Amniotic stem cell (primary cell): ENCODE measurements at regions not wholly inside any gene's neighbourhood (a gene's known extent, or its start where the extent isn't known, plus 50 kb on each side); places are given as distances from the start of the nearest gene placed in this dataset.
"Not testable (repeated sequence)": the region's sequence is repeated elsewhere in the genome, so short reads cannot be mapped to it uniquely, and the experiment has no call there.

Experiments
- DNase-seq: peaks from one replicate; lab custom pipeline; 2025; lab: John Stamatoyannopoulos, UW

- DNase-seq: no peak
Measured at GRCh38 chr11:105432241-105432995, 177.5 kb upstream of the GRIA4 start.

GRCh38 chr11:105429096-105429910 is 180.6 kb upstream of the GRIA4 start:
- DNase-seq: no peak

DNA sequence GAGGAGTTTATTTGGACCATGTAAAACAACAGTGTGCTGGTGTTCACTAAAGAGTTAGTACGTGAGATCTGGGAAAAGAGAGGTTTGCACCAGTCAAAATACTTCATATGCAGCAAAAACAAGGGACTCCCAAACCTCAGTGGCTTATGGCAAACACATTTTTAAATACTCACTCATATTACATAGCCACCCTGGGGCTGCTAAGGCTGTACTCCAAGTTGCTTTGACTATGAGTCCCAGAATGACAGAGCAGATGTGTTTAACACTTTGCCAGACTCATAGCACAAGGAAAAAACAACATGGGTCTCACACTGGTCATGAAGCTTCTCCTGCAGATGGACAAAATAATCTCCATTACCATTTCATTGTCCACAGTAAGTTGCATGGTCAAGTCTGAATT is 202.8 kb upstream of the GRIA4 start:
- no peak for DNase-seq

- DNase-seq: no peak
Measured at GRCh38 chr11:105401269-105401809, 208.5 kb upstream of the GRIA4 start.

DNA sequence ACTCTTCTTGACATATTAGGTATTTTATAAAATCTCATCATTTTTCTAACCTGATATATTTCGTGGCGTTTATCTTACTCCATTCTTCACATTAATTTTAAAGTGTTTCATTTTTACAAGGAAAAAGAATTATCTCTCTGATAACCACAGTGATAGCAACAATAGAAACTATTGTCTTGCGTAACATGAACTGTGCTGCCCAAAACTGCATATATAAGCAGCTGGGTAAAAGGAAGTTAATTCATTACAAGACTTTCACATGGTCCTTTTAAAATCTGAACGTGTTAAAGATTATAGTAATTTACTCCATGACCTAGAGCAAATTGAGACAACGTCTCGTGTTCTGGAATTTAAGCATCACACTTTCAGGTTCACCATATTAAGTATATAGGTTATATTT is 210.4 kb upstream of the GRIA4 start:
- DNase-seq: no peak

DNA sequence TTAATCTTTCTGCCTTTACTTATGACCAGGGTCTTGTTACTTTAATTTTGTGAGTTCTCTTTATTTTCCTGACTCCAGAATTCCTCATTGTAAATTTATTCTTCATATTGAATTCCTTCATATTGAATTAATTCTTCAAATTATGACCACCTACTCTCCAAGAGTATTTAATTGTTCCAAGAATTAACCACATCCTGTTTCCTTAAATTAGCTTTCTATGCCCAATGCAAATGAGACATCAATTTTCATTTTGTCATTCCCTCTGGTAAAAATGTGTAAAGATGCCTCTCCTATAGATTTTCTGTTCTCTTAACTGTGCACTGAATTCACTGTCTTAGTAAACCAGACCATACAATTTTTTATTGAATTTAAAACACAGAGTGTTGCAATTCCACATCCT is 211.2 kb upstream of the GRIA4 start:
- DNase-seq: no peak

DNA sequence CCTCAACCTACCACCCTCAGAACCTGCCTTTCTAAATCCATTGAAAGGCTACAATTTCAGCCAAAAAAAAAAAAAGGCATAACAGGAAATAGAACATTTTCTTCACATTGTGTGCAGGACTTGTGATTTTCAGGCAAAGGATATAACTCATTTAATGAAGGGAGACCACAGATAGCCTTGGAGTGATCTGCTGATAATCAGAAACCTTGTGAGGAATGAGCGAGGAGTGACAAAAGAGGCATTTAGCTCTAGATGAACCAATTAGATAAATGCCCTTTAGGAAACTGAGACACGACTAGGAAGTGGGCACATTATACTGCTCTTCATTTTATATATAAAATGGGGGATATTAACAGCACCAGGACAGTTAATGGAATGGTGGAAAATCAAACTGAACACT is 216.5 kb upstream of the GRIA4 start:
- no peak for DNase-seq

DNA sequence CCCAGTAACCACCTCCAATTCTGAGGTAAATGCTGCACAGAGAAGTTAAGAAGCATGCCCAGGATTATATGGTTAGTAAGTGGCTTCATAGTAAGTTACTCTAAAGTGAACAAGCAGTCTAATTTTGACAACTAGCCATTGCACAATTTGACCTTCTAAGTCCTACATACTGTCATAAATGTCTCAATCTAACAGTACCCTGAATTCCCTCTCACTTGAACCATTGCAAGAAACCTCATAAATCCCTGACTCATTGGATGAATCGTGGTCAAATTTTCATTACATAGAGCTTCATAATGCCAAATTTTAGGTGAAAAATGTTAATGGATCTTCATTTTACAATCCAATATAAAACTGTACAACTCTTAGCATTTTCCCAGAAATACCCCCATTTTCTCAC is 217.3 kb upstream of the GRIA4 start:
- no peak for DNase-seq

GRCh38 chr11:105389952-105390351 is 219.9 kb upstream of the GRIA4 start:
- no peak for DNase-seq

GRCh38 chr11:105388006-105388405 is 221.9 kb upstream of the GRIA4 start:
- no peak for DNase-seq

DNA sequence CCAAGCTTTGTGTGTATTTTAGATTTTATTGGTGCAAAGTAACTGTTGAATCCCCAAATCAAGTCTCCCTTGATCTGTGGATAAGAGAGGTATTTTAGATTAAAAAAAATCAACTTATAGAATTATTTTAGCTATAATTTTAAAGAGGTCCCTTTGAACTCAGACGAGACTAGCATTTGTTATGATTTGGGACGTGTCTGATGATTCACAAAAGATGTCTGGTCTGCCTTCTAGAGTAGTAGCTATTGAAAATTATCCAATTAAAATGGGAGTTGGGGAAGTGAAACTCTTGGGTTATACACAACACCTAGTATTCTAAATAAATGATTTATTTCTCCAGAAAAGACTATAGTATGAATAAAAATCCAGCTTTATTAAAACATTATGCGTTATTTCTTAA is 227.9 kb upstream of the GRIA4 start:
- DNase-seq: no peak

GRCh38 chr11:105377870-105378269 is 232.0 kb upstream of the GRIA4 start:
- no peak for DNase-seq

DNA sequence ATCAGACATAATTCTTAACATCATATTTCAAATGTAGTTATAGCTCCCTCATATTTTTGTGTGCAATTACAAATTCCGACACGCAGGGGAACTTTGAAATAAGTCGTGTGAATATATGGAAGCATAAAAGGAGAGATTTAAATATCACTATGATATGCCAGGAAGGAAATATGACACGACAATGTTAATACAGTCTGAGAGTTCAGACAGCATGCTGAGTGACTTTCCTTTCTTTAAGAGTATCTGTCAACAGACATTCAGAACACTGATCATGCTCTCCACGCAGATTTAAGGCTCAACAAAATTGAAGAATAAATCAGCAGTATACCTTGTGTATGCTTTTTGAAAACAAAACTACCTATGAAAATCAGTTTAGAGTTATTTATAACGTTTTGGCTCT is 232.6 kb upstream of the CARD18 start:
- DNase-seq: no peak

DNA sequence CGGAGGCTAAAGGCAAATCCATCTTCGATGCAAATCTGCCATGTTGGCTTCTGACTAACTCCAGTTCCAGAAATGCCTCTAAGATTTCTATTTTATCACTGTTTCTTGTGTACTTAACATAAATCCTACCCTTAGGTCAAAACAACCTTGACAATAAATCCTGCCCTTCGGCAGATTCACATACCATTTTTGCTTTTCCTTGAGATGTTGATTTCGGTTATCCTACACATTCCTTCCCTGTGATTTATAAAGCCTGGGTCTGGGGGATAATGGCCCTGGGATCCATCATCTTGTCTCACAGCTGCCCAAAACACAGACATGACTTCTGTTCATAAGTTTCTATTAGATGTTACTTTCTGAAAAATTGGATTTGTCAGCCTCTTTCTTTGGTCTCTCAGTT is 231.7 kb upstream of the CARD18 start:
- DNase-seq: no peak

DNA sequence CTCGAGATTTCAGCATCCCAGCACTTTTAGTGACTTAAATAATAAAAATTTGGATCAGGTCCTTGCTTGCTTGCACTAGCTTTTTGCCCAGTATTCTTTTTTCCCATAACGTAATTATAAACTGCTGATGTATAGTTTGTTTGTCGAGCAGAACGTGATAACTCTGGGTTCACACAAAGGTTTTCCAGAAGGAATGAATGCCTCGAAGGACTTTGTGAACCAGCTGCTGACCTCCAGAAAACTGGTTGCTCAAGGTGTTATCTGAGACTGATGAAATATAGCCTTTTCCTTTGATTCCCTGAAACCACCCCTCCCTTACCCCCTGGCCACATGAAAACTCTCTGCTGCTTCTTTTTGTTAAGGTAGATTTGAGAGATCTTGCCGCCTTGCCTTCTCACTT is 229.1 kb upstream of the CARD18 start:
- DNase-seq: no peak

- no peak for DNase-seq
Measured at GRCh38 chr11:105367129-105367528, 227.6 kb upstream of the CARD18 start.

DNA sequence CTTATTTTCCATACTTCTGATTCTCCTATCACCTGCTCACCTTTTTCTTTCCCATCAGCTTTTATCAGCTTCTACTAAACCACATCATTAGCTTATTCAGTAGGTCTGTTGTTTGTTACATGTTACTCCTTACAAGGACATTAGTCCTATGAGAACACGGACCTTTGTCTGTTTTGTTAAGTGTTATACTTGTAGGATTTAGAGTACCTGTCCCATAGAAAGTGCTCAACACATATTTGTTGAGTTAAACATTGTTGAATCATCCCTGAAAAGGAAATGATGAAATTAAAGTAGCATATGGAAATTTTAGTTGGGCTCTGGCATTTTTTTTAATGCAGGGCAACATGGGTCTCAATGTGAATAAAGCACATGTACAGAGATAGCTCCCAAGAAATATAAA is 222.1 kb upstream of the CARD18 start:
- DNase-seq: no peak

DNA sequence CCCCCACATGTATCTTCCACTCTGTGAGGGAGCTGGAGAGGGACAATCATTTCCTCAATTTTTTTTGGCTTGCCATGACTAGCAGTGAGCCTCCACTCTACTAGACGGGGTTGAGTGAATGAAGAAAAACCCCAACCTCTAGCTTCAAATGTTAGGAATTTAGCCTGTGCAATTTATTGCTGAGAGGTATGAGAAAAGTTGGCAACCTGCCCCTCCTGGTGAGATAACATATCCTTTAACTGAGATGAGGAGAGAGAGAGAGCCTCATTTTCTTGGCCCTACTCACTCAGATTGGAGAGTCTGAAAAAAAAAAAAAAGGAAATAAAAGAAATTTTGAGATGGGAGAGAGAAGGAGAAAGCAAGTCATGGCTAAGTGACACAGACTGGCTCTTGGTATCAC is 218.2 kb upstream of the CARD18 start:
- no peak for DNase-seq

- no peak for DNase-seq
Measured at GRCh38 chr11:105357146-105357545, 217.6 kb upstream of the CARD18 start.

- DNase-seq: not testable (repeated sequence)
Measured at GRCh38 chr11:105349867-105350266, 210.3 kb upstream of the CARD18 start.

GRCh38 chr11:105344938-105345337 is 205.4 kb upstream of the CARD18 start:
- DNase-seq: no peak

- no peak for DNase-seq
Measured at GRCh38 chr11:105334025-105334714, 194.6 kb upstream of the CARD18 start.

- DNase-seq: no peak
Measured at GRCh38 chr11:105333153-105333552, 193.6 kb upstream of the CARD18 start.
